ENCODE measurements at regions not wholly inside any gene's neighbourhood (a gene's known extent, or its start where the extent isn't known, plus 50 kb on each side); places are given as distances from the start of the nearest gene placed in this dataset.
"Not testable (repeated sequence)": the region's sequence is repeated elsewhere in the genome, so short reads cannot be mapped to it uniquely, and the experiment has no call there.

DNA sequence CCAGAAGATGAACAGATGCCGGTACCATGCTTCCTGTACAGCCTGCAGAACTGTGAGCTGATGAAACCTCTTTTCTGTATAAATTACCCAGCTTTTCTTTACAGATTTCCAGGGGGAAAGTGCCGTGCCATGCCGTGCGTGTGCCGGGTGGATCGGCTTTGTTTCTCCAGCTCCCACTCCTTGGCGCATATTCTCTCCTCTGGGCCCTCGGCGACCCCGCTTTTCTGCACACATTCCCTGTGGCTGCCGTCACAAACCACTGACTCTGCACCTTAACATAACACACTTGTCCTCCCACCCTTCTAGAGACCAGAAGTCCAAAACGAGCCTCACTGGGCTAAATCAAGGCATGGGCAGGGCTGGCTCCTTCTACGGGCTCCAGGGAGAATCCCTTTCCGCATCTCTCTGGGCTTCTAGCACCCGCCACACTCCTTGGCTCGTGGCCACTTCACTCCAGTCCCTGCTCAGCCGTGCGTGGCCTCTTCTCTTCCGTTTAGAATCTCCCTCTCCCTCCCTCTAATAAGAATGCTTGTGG, 164.9 kb downstream of the C16orf95 start:
- DNase-seq (ENCODE audit: low spot score), result no peak
- TF ChIP-seq, protein P1, sequence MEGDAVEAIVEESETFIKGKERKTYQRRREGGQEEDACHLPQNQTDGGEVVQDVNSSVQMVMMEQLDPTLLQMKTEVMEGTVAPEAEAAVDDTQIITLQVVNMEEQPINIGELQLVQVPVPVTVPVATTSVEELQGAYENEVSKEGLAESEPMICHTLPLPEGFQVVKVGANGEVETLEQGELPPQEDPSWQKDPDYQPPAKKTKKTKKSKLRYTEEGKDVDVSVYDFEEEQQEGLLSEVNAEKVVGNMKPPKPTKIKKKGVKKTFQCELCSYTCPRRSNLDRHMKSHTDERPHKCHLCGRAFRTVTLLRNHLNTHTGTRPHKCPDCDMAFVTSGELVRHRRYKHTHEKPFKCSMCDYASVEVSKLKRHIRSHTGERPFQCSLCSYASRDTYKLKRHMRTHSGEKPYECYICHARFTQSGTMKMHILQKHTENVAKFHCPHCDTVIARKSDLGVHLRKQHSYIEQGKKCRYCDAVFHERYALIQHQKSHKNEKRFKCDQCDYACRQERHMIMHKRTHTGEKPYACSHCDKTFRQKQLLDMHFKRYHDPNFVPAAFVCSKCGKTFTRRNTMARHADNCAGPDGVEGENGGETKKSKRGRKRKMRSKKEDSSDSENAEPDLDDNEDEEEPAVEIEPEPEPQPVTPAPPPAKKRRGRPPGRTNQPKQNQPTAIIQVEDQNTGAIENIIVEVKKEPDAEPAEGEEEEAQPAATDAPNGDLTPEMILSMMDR (conservative IDR thresholded peaks at IDR 0.05; ENCODE audit: low read depth, low read length), result no peak
- ChIA-PET CTCF (interaction anchor here (0.6 kb wide), 1 partner anchor 9 kb away, joined by 3 read pairs; no protein-coding TSS in a partner anchor), POLR2A (ENCODE audit: low non-redundant PET) (no interaction called here)
- H3K4me3 ChIP-seq (ENCODE audit: low read depth, low read length, poor library complexity, severe bottlenecking), result no peak overlapping the region
- H3K27ac ChIP-seq (ENCODE audit: low read depth, low read length, poor library complexity, severe bottlenecking), result no peak overlapping the region
- intact Hi-C loops (cut with micrococcal nuclease; ENCODE audit: unreplicated experiment), result no loop called here
- BruUV-seq (replicated peaks), result no TSS peak
- no peaks in the 10 kb centered on the region for H3K9me3 ChIP-seq (ENCODE audit: low read depth, low read length, poor library complexity, severe bottlenecking)
- H3K27me3 ChIP-seq (replicated peaks; ENCODE audit: insufficient read depth, low read depth, low read length, poor library complexity), result no peaks in the 10 kb centered on the region
- H3K36me3 ChIP-seq (ENCODE audit: insufficient read depth, low read length, poor library complexity, severe bottlenecking), result no peaks in the 10 kb centered on the region
- no peaks in the 10 kb centered on the region for H3K4me1 ChIP-seq (ENCODE audit: insufficient read depth, low read length, poor library complexity, severe bottlenecking)

DNA sequence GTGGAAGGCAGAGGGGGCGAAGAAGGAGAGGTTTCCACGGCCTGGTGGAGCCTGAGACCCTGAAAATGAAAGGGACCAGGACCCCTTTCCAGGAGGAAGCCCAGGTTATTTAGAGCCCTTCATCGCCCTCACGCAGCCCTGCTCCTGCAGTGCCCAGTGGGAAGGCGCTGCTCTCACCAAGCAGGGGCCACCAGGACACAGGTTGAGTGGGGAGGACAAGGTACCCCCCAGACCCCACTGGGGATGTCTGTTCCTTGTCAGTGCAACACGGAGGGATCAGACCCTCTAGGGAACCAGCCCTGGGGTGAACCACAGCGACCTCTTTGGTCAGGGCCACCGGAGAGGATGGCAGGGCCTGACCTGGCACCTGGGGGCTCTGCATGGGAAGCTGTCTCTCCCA, 163.9 kb downstream of the C16orf95 start:
- Histone ChIP-seq H3K36me3 (ENCODE audit: insufficient read depth, low read length, poor library complexity, severe bottlenecking) (no peaks in the 10 kb centered on the region), H3K27me3 (replicated peaks; ENCODE audit: insufficient read depth, low read depth, low read length, poor library complexity) (no peaks in the 10 kb centered on the region), H3K27ac (ENCODE audit: low read depth, low read length, poor library complexity, severe bottlenecking) (no peak overlapping the region), H3K4me3 (ENCODE audit: low read depth, low read length, poor library complexity, severe bottlenecking) (no peak overlapping the region), H3K4me1 (ENCODE audit: insufficient read depth, low read length, poor library complexity, severe bottlenecking) (no peaks in the 10 kb centered on the region), H3K9me3 (ENCODE audit: low read depth, low read length, poor library complexity, severe bottlenecking) (no peaks in the 10 kb centered on the region)
- POLR2A ChIA-PET (ENCODE audit: low non-redundant PET), result no interaction called here
- BruUV-seq (replicated peaks), result no TSS peak
- DNase-seq (ENCODE audit: low spot score), result no peak
- intact Hi-C loops (cut with micrococcal nuclease; ENCODE audit: unreplicated experiment), result no loop called here
- CTCF ChIA-PET, result no interaction called here
- TF ChIP-seq, protein P1 (conservative IDR thresholded peaks at IDR 0.05; ENCODE audit: low read depth, low read length), result no peak
- no peak for TF ChIP-seq EZH2 (IDR thresholded peaks at IDR 0.05; ENCODE audit: borderline replicate concordance, low read depth, low read length, poor library complexity, severe bottlenecking)

DNA sequence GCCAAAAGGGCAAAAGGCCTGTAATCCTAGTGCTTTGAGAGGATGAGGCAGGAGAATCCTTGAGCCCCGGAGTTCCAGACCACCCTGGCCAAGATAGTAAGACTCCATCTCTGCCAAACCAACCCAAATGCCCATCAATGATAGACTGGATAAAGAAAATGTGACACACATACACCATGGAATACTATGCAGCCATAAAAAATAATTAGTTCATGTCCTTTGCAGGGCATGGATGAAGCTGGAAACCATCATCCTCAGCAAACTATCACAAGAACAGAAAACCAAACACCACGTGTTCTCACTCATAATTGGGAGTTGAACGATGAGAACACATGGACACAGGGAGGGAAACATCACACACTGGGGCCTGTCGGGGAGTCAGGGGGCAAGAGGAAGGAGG, 161.9 kb downstream of the C16orf95 start:
- H3K4me1 ChIP-seq (ENCODE audit: insufficient read depth, low read length, poor library complexity, severe bottlenecking); H3K27ac ChIP-seq (ENCODE audit: low read depth, low read length, poor library complexity, severe bottlenecking); H3K36me3 ChIP-seq (ENCODE audit: insufficient read depth, low read length, poor library complexity, severe bottlenecking); H3K4me3 ChIP-seq (ENCODE audit: low read depth, low read length, poor library complexity, severe bottlenecking); intact Hi-C loops (cut with micrococcal nuclease; ENCODE audit: unreplicated experiment); DNase-seq (ENCODE audit: low spot score); CTCF ChIA-PET; H3K27me3 ChIP-seq (replicated peaks; ENCODE audit: insufficient read depth, low read depth, low read length, poor library complexity); POLR2A ChIA-PET (ENCODE audit: low non-redundant PET); H3K9me3 ChIP-seq (ENCODE audit: low read depth, low read length, poor library complexity, severe bottlenecking); BruUV-seq (replicated peaks): not testable (repeated sequence)

DNA sequence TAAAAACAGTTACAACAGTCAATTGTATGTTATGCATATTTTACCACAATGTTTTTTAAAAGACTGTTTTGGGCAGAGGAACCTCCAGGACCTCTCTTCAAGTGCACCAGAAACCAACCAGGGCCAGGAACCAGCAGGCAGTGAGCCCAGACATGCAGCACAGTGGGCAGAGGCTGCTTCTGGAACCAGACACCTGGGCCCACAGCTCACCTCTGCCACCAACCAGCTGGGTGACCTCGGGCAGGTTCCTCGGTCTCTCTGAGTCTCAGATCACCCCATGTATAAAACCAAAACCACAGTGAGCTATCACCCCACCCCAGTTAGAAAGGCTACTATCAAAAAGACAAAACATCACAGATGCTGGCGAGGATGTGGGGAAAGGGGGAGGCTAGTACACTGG, 161.0 kb downstream of the C16orf95 start:
- Histone ChIP-seq H3K27ac (ENCODE audit: low read depth, low read length, poor library complexity, severe bottlenecking) (no peak overlapping the region), H3K27me3 (replicated peaks; ENCODE audit: insufficient read depth, low read depth, low read length, poor library complexity) (peaks cover 4% of the 10 kb centered on the region), H3K36me3 (ENCODE audit: insufficient read depth, low read length, poor library complexity, severe bottlenecking) (no peaks in the 10 kb centered on the region), H3K9me3 (ENCODE audit: low read depth, low read length, poor library complexity, severe bottlenecking) (no peaks in the 10 kb centered on the region), H3K4me1 (ENCODE audit: insufficient read depth, low read length, poor library complexity, severe bottlenecking) (no peaks in the 10 kb centered on the region), H3K4me3 (ENCODE audit: low read depth, low read length, poor library complexity, severe bottlenecking) (no peak overlapping the region)
- POLR2A ChIA-PET (ENCODE audit: low non-redundant PET), result no interaction called here
- BruUV-seq (replicated peaks), result no TSS peak
- TF ChIP-seq, protein P1 (conservative IDR thresholded peaks at IDR 0.05; ENCODE audit: low read depth, low read length), result no peak
- TF ChIP-seq EZH2 (IDR thresholded peaks at IDR 0.05; ENCODE audit: borderline replicate concordance, low read depth, low read length, poor library complexity, severe bottlenecking), result no peak
- intact Hi-C loops (cut with micrococcal nuclease; ENCODE audit: unreplicated experiment), result no loop called here
- CTCF ChIA-PET, result no interaction called here
- DNase-seq (ENCODE audit: low spot score), result no peak
